ENCODE measurements at regions not wholly inside any gene's neighbourhood (a gene's known extent, or its start where the extent isn't known, plus 50 kb on each side); places are given as distances from the start of the nearest gene placed in this dataset.

GRCh38 chr10:131573707-131574106, 262.2 kb upstream of the TCERG1L start:
- no peaks in the 10 kb centered on the region for H3K9me3 ChIP-seq
- DNase-seq (no peak), ATAC-seq (no peak)
- H3K27ac ChIP-seq = no peak overlapping the region
- intact Hi-C loops (cut with DNase I) = no loop called here
- no peaks in the 10 kb centered on the region for H3K36me3 ChIP-seq
- no peak for TF ChIP-seq CTCF (IDR thresholded peaks at IDR 0.05)
- H3K27me3 ChIP-seq (ENCODE audit: low read depth) = no peaks in the 10 kb centered on the region
- H3K4me1 ChIP-seq = no peaks in the 10 kb centered on the region
- H3K4me3 ChIP-seq = no peak overlapping the region

- Histone ChIP-seq H3K27ac (no peak overlapping the region), H3K4me3 (no peak overlapping the region)
- no peak for DNase-seq
Measured at GRCh38 chr10:131574363-131574706, 262.8 kb upstream of the TCERG1L start.

GRCh38 chr10:131574707-131575430, 263.3 kb upstream of the TCERG1L start:
- TF ChIP-seq CTCF (IDR thresholded peaks at IDR 0.05) = no peak
- Histone ChIP-seq H3K36me3 (no peaks in the 10 kb centered on the region), H3K27me3 (ENCODE audit: low read depth) (no peaks in the 10 kb centered on the region), H3K4me3 (no peak overlapping the region), H3K27ac (no peak overlapping the region), H3K4me1 (no peaks in the 10 kb centered on the region), H3K9me3 (no peaks in the 10 kb centered on the region)
- no peak for ATAC-seq
- intact Hi-C loops (cut with DNase I) = no loop called here
- DNase-seq = no peak

More at GRCh38 chr10:131574363-131574706, 262.8 kb upstream of the TCERG1L start:
- H3K9me3 ChIP-seq = no peaks in the 10 kb centered on the region
- ATAC-seq = no peak
- H3K4me1 ChIP-seq = no peaks in the 10 kb centered on the region
- intact Hi-C loops (cut with DNase I) = no loop called here
- no peaks in the 10 kb centered on the region for H3K36me3 ChIP-seq
- TF ChIP-seq CTCF (IDR thresholded peaks at IDR 0.05) = no peak
- H3K27me3 ChIP-seq (ENCODE audit: low read depth) = no peaks in the 10 kb centered on the region

- H3K4me1 ChIP-seq = no peaks in the 10 kb centered on the region
- intact Hi-C loops (cut with DNase I) = no loop called here
- no peak overlapping the region for H3K4me3 ChIP-seq
- no peak overlapping the region for H3K27ac ChIP-seq
- TF ChIP-seq CTCF (IDR thresholded peaks at IDR 0.05) = no peak
- DNase-seq (no peak), ATAC-seq (no peak)
- H3K9me3 ChIP-seq = no peaks in the 10 kb centered on the region
- H3K27me3 ChIP-seq (ENCODE audit: low read depth) = no peaks in the 10 kb centered on the region
- no peaks in the 10 kb centered on the region for H3K36me3 ChIP-seq
Measured at GRCh38 chr10:131575877-131576276, 264.4 kb upstream of the TCERG1L start.

GRCh38 chr10:131576341-131577177, 265.0 kb upstream of the TCERG1L start:
- Histone ChIP-seq H3K9me3 (no peaks in the 10 kb centered on the region), H3K27me3 (ENCODE audit: low read depth) (no peaks in the 10 kb centered on the region), H3K36me3 (no peaks in the 10 kb centered on the region), H3K4me1 (no peaks in the 10 kb centered on the region), H3K27ac (no peak overlapping the region), H3K4me3 (no peak overlapping the region)
- TF ChIP-seq CTCF (IDR thresholded peaks at IDR 0.05) = no peak
- intact Hi-C loops (cut with DNase I) = no loop called here
- DNase-seq (no peak), ATAC-seq (no peak)
